Glomerular visceral epithelial cell (primary cell): ENCODE measurements at regions not wholly inside any gene's neighbourhood (a gene's known extent, or its start where the extent isn't known, plus 50 kb on each side); places are given as distances from the start of the nearest gene placed in this dataset.

Experiments used
- DNase-seq: peaks from one replicate; pipeline ENCODE4 v3.0.0-alpha.2; 2016; ENCODE audit errors: extremely low spot score

- no peak for DNase-seq
Measured at GRCh38 chr2:145157741-145158591, 638.0 kb upstream of the ZEB2 start.

GRCh38 chr2:145157036-145157675 is 637.2 kb upstream of the ZEB2 start:
- DNase-seq, result no peak

- no peak for DNase-seq
Measured at GRCh38 chr2:145156199-145156598, 636.3 kb upstream of the ZEB2 start.

- DNase-seq, result no peak
Measured at GRCh38 chr2:145155196-145155595, 635.3 kb upstream of the ZEB2 start.

- DNase-seq, result no peak
Measured at GRCh38 chr2:145154731-145155130, 634.8 kb upstream of the ZEB2 start.

- no peak for DNase-seq
Measured at GRCh38 chr2:145146691-145147090, 626.8 kb upstream of the ZEB2 start.

GRCh38 chr2:145144131-145144728 is 624.3 kb upstream of the ZEB2 start:
- no peak for DNase-seq

GRCh38 chr2:145141981-145142380 is 622.1 kb upstream of the ZEB2 start:
- no peak for DNase-seq

GRCh38 chr2:145140658-145141057 is 620.7 kb upstream of the ZEB2 start:
- DNase-seq, result no peak

- no peak for DNase-seq
Measured at GRCh38 chr2:145138626-145139025, 618.7 kb upstream of the ZEB2 start.

GRCh38 chr2:145137901-145138300 is 618.0 kb upstream of the ZEB2 start:
- no peak for DNase-seq

- no peak for DNase-seq
Measured at GRCh38 chr2:145137211-145137610, 617.3 kb upstream of the ZEB2 start.

GRCh38 chr2:145136702-145137101 is 616.8 kb upstream of the ZEB2 start:
- no peak for DNase-seq

GRCh38 chr2:145126146-145126545 is 606.2 kb upstream of the ZEB2 start:
- DNase-seq, result no peak

- no peak for DNase-seq
Measured at GRCh38 chr2:145124085-145124484, 604.2 kb upstream of the ZEB2 start.

GRCh38 chr2:145123606-145124005 is 603.7 kb upstream of the ZEB2 start:
- no peak for DNase-seq

GRCh38 chr2:145119225-145119624 is 599.3 kb upstream of the ZEB2 start:
- no peak for DNase-seq

GRCh38 chr2:145116834-145117725 is 597.2 kb upstream of the ZEB2 start:
- no peak for DNase-seq

GRCh38 chr2:145116056-145116455 is 596.1 kb upstream of the ZEB2 start:
- no peak for DNase-seq

- DNase-seq, result no peak
Measured at GRCh38 chr2:145114726-145115125, 594.8 kb upstream of the ZEB2 start.

- DNase-seq, result no peak
Measured at GRCh38 chr2:145112467-145112866, 592.5 kb upstream of the ZEB2 start.
